GM06990 (cell line): ENCODE measurements at regions not wholly inside any gene's neighbourhood (a gene's known extent, or its start where the extent isn't known, plus 50 kb on each side); places are given as distances from the start of the nearest gene placed in this dataset.
A peak's percentile ranks its signal among the peaks of the same experiment; 100 is the strongest.

Source experiments
- DNase-seq: peaks from one replicate; pipeline ENCODE4 v3.0.0-alpha.2; 2011; ENCODE audit not compliant: insufficient read length; ENCODE audit errors: extremely low read depth
- H3K27me3 ChIP-seq: replicated peaks from 2 replicates; pipeline ENCODE4 v1.6.0; 2011; ENCODE audit warnings: low read length; ENCODE audit not compliant: control insufficient read depth, insufficient read depth
- H3K36me3 ChIP-seq: 2 replicates; pipeline ENCODE4 v1.5.1; 2011; ENCODE audit warnings: low read length; ENCODE audit not compliant: control insufficient read depth, insufficient read depth
- H3K4me3 ChIP-seq: replicated peaks from 2 replicates; pipeline ENCODE4 v1.5.1; 2011; ENCODE audit warnings: low read depth, mild to moderate bottlenecking, control low read depth, low read length
- CTCF ChIP-seq: IDR thresholded peaks from 2 replicates; pipeline ENCODE4 v1.5.1; 2011; ENCODE audit warnings: low read length, control low read depth, mild to moderate bottlenecking, inconsistent platforms; ENCODE audit not compliant: insufficient read depth, poor library complexity, severe bottlenecking

- Histone ChIP-seq H3K36me3 (no peaks in the 10 kb centered on the region), H3K27me3 (no peaks in the 10 kb centered on the region), H3K4me3 (no peak overlapping the region)
- DNase-seq: no peak
- TF ChIP-seq CTCF: no peak
Observed at GRCh38 chr6:84416043-84416657, 188.7 kb upstream of the CEP162 start.

- Histone ChIP-seq H3K27me3 (no peaks in the 10 kb centered on the region), H3K4me3 (no peak overlapping the region), H3K36me3 (no peaks in the 10 kb centered on the region)
- no peak for DNase-seq
- TF ChIP-seq CTCF: no peak
Observed at GRCh38 chr6:84415517-84415916, 188.1 kb upstream of the CEP162 start.

GRCh38 chr6:84415068-84415467 lies 187.6 kb upstream of the CEP162 start:
- Histone ChIP-seq H3K36me3 (no peaks in the 10 kb centered on the region), H3K27me3 (no peaks in the 10 kb centered on the region), H3K4me3 (no peak overlapping the region)
- no peak for DNase-seq
- TF ChIP-seq CTCF: no peak

GRCh38 chr6:84414531-84414930 lies 187.1 kb upstream of the CEP162 start:
- no peaks in the 10 kb centered on the region for H3K36me3 ChIP-seq
- no peaks in the 10 kb centered on the region for H3K27me3 ChIP-seq
- DNase-seq: no peak
- no peak for TF ChIP-seq CTCF
- no peak overlapping the region for H3K4me3 ChIP-seq

GRCh38 chr6:84411060-84411629 lies 183.7 kb upstream of the CEP162 start:
- no peak overlapping the region for H3K4me3 ChIP-seq
- H3K27me3 ChIP-seq: no peaks in the 10 kb centered on the region
- TF ChIP-seq CTCF: no peak
- no peaks in the 10 kb centered on the region for H3K36me3 ChIP-seq
- peak; percentile 46 for DNase-seq
